WERI-Rb-1 (cell line): ENCODE measurements at regions not wholly inside any gene's neighbourhood (a gene's known extent, or its start where the extent isn't known, plus 50 kb on each side); places are given as distances from the start of the nearest gene placed in this dataset.

Experiments
- DNase-seq: peaks from one replicate; pipeline ENCODE4 v3.0.0-alpha.2; 2020
- H3K27ac ChIP-seq: fragments of 250-450 bp; sonication (Bioruptor Pico); 2 replicates; pipeline ENCODE4 v1.5.1; 2020; ENCODE audit warnings: mild to moderate bottlenecking, moderate library complexity
- H3K27me3 ChIP-seq: fragments of 250-450 bp; sonication (Bioruptor Pico); 2 replicates; pipeline ENCODE4 v1.5.1; 2021; ENCODE audit warnings: mild to moderate bottlenecking, low read depth, moderate library complexity; ENCODE audit not compliant: insufficient read depth, severe bottlenecking
- H3K36me3 ChIP-seq: fragments of 250-450 bp; sonication (Bioruptor Pico); 2 replicates; pipeline ENCODE4 v1.5.1; 2020; ENCODE audit warnings: mild to moderate bottlenecking, moderate library complexity
- H3K4me3 ChIP-seq: 2 replicates; pipeline ENCODE4 v1.5.1; 2011; ENCODE audit warnings: low read depth, mild to moderate bottlenecking, control low read depth, low read length
- H3K9me3 ChIP-seq: fragments of 250-450 bp; sonication (Bioruptor Pico); 2 replicates; pipeline ENCODE4 v1.5.1; 2021; ENCODE audit warnings: mild to moderate bottlenecking, moderate library complexity; ENCODE audit not compliant: severe bottlenecking
- TF ChIP-seq, protein P1 (sequence below): IDR thresholded peaks from 2 replicates; pipeline ENCODE4 v1.5.1; 2011; ENCODE audit warnings: low read depth, mild to moderate bottlenecking, control low read depth, inconsistent platforms, low read length

DNA sequence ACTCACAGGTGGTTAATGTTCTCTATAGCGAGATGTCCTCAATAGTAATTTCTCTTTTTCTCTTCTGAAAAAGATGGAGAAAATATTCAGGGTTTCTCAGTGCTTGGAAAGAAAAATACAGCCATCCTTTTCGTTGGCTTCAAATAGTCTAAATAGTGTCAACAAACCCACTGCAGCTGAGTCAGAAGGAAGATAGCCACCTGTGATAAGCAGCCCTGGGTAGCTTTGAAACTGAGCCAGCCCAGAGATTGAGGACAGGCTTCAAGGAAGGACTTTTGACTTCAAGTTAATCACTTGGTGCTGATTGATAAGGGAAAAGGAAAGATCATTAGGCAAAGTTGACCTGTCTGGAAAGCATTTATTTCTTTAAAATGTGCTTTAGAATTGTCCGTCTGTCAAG, 78.7 kb upstream of the TYRP1 start:
- peak; percentile 32 for DNase-seq
- no peaks in the 10 kb centered on the region for H3K27me3 ChIP-seq

DNA sequence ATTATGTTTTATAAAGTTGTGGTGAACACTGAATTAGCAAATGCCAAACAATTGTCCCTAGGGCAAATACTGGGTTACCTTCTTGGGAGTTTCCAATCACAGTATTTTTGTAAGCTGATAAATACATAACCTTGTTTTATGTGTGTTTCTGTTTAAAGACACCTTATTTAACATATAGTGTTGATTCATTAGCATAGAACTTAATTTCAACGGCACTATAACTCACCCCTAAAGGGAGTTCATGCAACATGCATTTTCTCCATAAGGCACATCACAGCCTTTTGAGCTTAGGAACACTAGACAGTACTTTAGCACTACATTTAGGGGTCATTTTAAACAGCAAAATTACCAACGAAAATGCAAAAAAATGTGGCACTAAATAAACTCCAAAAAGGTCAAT, 74.2 kb upstream of the TYRP1 start:
- no peak for DNase-seq
- no peak overlapping the region for H3K4me3 ChIP-seq
- TF ChIP-seq, protein P1, sequence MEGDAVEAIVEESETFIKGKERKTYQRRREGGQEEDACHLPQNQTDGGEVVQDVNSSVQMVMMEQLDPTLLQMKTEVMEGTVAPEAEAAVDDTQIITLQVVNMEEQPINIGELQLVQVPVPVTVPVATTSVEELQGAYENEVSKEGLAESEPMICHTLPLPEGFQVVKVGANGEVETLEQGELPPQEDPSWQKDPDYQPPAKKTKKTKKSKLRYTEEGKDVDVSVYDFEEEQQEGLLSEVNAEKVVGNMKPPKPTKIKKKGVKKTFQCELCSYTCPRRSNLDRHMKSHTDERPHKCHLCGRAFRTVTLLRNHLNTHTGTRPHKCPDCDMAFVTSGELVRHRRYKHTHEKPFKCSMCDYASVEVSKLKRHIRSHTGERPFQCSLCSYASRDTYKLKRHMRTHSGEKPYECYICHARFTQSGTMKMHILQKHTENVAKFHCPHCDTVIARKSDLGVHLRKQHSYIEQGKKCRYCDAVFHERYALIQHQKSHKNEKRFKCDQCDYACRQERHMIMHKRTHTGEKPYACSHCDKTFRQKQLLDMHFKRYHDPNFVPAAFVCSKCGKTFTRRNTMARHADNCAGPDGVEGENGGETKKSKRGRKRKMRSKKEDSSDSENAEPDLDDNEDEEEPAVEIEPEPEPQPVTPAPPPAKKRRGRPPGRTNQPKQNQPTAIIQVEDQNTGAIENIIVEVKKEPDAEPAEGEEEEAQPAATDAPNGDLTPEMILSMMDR, result no peak

More for the DNA sequence above, 78.7 kb upstream of the TYRP1 start:
- H3K36me3 ChIP-seq, result no peaks in the 10 kb centered on the region
- H3K9me3 ChIP-seq, result no peaks in the 10 kb centered on the region
- H3K4me3 ChIP-seq, result no peak overlapping the region
- H3K27ac ChIP-seq, result no peak overlapping the region
- TF ChIP-seq, protein P1, result no peak

DNA sequence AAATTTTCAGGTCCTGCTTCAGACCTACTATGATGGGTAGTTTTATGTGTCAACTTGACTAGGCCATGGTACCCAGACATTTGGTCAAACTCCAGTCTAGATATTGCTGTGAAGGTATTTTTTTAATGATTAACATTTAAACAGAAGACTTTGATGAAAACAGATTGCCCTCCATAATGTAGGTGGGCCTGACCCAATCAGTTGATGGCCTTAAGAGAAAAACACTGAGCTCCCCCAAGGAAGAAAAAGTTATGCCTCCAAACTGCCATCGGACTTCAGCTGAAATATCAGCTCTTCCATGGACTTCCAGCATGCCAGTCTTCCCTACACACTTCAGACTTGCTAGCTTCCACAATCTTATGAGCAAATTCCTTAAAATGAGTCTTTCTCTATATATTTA, 67.3 kb upstream of the TYRP1 start:
- H3K36me3 ChIP-seq, result no peaks in the 10 kb centered on the region
- no peak for DNase-seq
- H3K9me3 ChIP-seq, result no peaks in the 10 kb centered on the region
- no peaks in the 10 kb centered on the region for H3K27me3 ChIP-seq
- H3K4me3 ChIP-seq, result no peak overlapping the region
- no peak overlapping the region for H3K27ac ChIP-seq
- TF ChIP-seq, protein P1, result no peak

More for the DNA sequence above, 74.2 kb upstream of the TYRP1 start:
- Histone ChIP-seq H3K27me3 (no peaks in the 10 kb centered on the region), H3K36me3 (no peaks in the 10 kb centered on the region), H3K9me3 (no peaks in the 10 kb centered on the region), H3K27ac (no peak overlapping the region)

DNA sequence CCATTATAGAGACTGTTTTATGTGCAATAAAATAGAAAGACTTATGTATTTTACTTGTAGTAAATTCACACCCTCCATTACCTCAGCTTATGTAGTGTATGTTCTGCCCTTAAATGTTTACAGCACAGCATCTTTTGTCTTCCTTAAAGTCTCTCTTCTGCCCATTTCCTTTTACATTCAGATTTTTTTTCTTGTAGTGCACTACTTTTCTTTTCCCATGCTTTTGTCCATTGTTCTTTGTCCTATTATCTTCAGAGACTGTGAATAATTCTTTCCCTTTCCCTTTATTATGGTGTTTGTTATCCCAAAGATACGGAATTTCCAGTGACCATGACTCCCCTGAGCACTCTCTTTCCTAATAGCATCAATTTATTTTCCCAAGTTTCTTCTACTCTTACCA, 66.1 kb upstream of the TYRP1 start:
- no peaks in the 10 kb centered on the region for H3K36me3 ChIP-seq
- no peak for DNase-seq
- no peak overlapping the region for H3K4me3 ChIP-seq
- no peaks in the 10 kb centered on the region for H3K27me3 ChIP-seq
- no peaks in the 10 kb centered on the region for H3K9me3 ChIP-seq
- TF ChIP-seq, protein P1, result no peak
- H3K27ac ChIP-seq, result no peak overlapping the region

DNA sequence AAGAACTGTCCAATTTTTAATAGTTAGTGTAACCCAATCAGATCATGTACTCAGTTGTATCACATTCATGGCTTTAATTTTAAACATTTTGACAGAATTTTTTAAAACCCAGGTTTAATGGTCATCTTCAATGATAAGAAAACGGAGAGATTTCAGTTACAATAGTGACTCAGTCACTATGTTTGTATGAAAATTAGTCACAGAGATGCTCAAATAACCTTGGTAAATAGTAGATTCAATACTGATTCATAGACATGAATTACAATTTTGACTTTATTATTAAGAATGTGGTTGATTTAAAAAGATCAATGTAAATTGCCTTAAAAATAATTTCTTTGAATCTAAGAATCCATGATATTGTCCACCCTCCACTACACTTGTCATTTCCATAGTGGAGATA, 64.6 kb upstream of the TYRP1 start:
- DNase-seq, result no peak
- TF ChIP-seq, protein P1, result no peak
- Histone ChIP-seq H3K27me3 (no peaks in the 10 kb centered on the region), H3K9me3 (no peaks in the 10 kb centered on the region), H3K36me3 (no peaks in the 10 kb centered on the region), H3K4me3 (no peak overlapping the region), H3K27ac (no peak overlapping the region)

DNA sequence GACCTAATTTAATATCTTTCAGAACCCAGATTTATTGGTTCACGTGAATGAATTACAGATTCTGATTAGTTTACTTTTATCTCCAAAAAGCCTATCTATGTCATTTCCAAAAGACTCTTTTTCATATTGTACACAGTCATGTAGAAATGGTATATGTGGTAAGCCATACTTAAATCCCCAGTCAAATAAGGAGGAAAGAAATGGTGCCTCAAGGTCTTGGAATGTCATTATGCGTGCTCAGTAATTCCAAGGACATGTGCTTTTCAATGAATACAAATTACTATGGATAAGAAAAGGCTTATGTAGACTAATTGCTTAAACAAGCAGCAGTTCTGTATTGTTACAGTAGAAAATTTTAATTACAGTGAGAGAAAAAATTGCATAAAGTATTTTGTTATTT, 64.1 kb upstream of the TYRP1 start:
- no peak overlapping the region for H3K27ac ChIP-seq
- H3K36me3 ChIP-seq, result no peaks in the 10 kb centered on the region
- H3K4me3 ChIP-seq, result no peak overlapping the region
- no peaks in the 10 kb centered on the region for H3K9me3 ChIP-seq
- DNase-seq, result no peak
- no peaks in the 10 kb centered on the region for H3K27me3 ChIP-seq
- TF ChIP-seq, protein P1, result no peak
